Mucosa of rectum (tissue), 2 donors: ENCODE measurements at regions not wholly inside any gene's neighbourhood (a gene's known extent, or its start where the extent isn't known, plus 50 kb on each side); places are given as distances from the start of the nearest gene placed in this dataset.
"Not testable (repeated sequence)": the region's sequence is repeated elsewhere in the genome, so short reads cannot be mapped to it uniquely, and the experiment has no call there.

Experiments
- H3K27ac ChIP-seq, 2 donors: one replicate each; pipeline ENCODE4 v1.7.0; 2013; ENCODE audit warnings: inconsistent platforms in 2 of 2, low read depth in 2 of 2, low read length in 2 of 2
- H3K27me3 ChIP-seq, 2 donors: one replicate each; pipeline ENCODE4 v1.7.0; 2013; ENCODE audit warnings: low read length in 2 of 2; ENCODE audit not compliant: control insufficient read depth in 2 of 2, insufficient read depth in 2 of 2
- H3K36me3 ChIP-seq, 2 donors: one replicate each; pipeline ENCODE4 v1.7.0; 2013; ENCODE audit warnings: low read length in 2 of 2; ENCODE audit not compliant: control insufficient read depth in 2 of 2, insufficient read depth in 2 of 2
- H3K4me1 ChIP-seq, 2 donors: one replicate each; pipeline ENCODE4 v1.7.0; 2013; ENCODE audit warnings: low read length in 2 of 2, mild to moderate bottlenecking in 1 of 2; ENCODE audit not compliant: control insufficient read depth in 2 of 2, insufficient read depth in 2 of 2
- H3K4me3 ChIP-seq, 2 donors: one replicate each; pipeline ENCODE4 v1.7.0; 2013; ENCODE audit warnings: low read length in 2 of 2
- H3K9ac ChIP-seq, 2 donors: one replicate each; pipeline ENCODE4 v1.7.0; 2013; ENCODE audit warnings: low read length in 2 of 2, low read depth in 1 of 2, mild to moderate bottlenecking in 1 of 2
- H3K9me3 ChIP-seq, 2 donors: one replicate each; pipeline ENCODE4 v1.7.0; 2013; ENCODE audit warnings: low read length in 2 of 2; ENCODE audit not compliant: control insufficient read depth in 2 of 2
- donor health status: healthy.
- donor health status: Normal muscosa, but diverticular disease.

DNA sequence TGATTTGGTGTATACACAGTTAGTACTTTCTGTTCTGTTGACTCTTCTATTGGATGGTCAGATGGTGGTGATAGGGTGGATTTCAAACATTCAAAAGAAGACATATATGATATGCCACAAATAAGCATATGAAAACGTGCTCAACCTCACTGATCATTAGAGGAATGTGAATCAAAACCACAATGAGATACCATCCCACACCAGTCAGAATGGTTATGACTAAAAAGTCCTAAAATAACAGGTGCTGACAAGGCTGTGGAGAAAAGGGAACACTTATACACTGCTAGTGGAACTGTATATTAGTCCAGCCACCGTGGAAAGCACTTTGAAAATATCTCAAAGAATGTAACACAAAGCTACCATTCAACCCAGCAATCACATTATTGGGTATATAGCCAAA, 425.5 kb downstream of the C12orf50 start:
- H3K9me3 ChIP-seq: no peaks in the 10 kb centered on the region

DNA sequence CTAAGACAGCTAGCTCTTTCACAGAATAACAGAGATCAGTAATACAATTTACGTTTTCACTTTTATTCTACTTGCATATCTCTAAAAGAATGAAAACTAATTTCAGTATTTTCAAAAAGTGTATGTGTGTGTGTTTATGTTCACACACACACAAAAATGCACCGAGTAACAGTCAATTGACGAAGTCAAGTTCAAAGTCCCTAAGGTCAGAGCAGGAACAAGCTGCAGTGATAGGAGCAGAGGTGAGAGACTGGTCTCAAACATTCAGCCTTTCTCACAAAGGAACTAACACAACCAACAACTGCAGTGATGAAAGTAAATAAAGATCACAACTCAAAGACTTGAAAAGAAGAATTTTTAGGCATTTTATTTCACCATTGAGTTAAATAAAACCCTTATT, 429.7 kb downstream of the C12orf50 start:
- H3K36me3 ChIP-seq: no peaks in the 10 kb centered on the region
- H3K9ac ChIP-seq: no peak overlapping the region
- no peaks in the 10 kb centered on the region for H3K4me1 ChIP-seq
- no peak overlapping the region for H3K27ac ChIP-seq
- no peak overlapping the region for H3K4me3 ChIP-seq
- H3K27me3 ChIP-seq: no peaks in the 10 kb centered on the region
- no peaks in the 10 kb centered on the region for H3K9me3 ChIP-seq

More for the DNA sequence above, 425.5 kb downstream of the C12orf50 start:
- no peak overlapping the region for H3K4me3 ChIP-seq
- no peak overlapping the region for H3K27ac ChIP-seq
- no peaks in the 10 kb centered on the region for H3K27me3 ChIP-seq
- no peaks in the 10 kb centered on the region for H3K4me1 ChIP-seq
- no peak overlapping the region for H3K9ac ChIP-seq
- no peaks in the 10 kb centered on the region for H3K36me3 ChIP-seq

DNA sequence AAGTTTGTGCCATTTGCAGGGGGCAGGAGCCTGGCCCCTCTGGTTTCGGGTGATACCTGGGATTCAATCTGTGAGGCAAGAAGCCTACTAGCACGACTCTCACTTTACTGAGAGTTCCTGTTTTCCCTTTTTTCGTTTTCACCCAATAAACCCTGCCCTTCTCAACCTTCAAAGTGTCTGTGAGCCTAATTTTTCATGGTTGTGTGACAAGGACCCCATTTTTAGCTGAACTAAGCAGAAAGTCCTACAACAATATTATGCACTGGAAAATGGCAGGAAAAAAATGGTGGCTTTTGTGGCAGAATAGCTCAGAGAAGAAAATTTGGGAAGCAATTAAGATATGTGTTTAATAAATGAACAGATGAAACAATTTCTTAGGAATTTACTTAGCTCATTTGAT, 432.1 kb downstream of the C12orf50 start:
- H3K9me3 ChIP-seq: no peaks in the 10 kb centered on the region
- H3K27me3 ChIP-seq: no peaks in the 10 kb centered on the region
- no peaks in the 10 kb centered on the region for H3K36me3 ChIP-seq
- H3K9ac ChIP-seq: no peak overlapping the region
- no peak overlapping the region for H3K4me3 ChIP-seq
- H3K4me1 ChIP-seq: no peaks in the 10 kb centered on the region
- H3K27ac ChIP-seq: no peak overlapping the region

DNA sequence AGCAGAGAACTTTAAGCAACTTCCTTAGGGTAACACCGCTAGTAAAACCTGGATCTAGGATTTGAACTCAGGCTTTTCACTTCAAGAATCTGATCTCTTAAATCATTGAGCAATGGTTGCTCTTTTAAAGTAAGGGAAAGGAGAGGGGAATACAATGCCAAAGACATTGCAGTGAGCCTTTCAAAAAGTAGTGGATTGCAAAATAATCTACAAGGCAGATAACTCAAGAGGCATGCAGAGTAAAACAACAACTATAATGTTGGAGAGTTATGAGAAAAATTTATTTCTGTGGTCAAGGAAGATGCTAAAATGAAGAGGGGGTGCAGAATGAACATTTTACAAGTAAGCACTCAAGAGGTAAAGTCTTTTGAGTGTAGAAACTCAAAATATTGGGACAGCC, 432.6 kb downstream of the C12orf50 start:
- no peak overlapping the region for H3K27ac ChIP-seq
- H3K9me3 ChIP-seq: no peaks in the 10 kb centered on the region
- no peaks in the 10 kb centered on the region for H3K27me3 ChIP-seq
- H3K4me3 ChIP-seq: no peak overlapping the region
- H3K9ac ChIP-seq: no peak overlapping the region
- H3K4me1 ChIP-seq: no peaks in the 10 kb centered on the region
- no peaks in the 10 kb centered on the region for H3K36me3 ChIP-seq

DNA sequence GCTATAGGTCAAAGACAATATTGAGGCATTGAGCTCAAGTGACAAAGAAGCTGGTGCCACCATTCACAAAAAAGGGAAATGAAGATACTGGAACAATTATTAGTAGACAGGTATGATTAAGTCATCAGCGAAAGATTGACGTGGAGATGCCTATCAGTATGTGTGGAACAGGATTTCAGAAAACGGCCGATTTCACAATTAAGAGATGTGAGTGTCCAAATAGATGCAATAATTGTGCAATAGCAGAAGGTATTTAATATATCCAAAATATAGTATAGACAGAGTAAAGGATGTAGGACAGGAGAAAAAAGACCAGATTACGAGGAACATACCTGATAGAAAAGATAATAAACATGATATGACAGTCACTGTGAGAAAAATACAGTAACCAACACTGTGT, 433.1 kb downstream of the C12orf50 start:
- Histone ChIP-seq H3K36me3 (no peaks in the 10 kb centered on the region), H3K4me1 (no peaks in the 10 kb centered on the region), H3K27ac (no peak overlapping the region), H3K4me3 (no peak overlapping the region), H3K9ac (no peak overlapping the region), H3K9me3 (no peaks in the 10 kb centered on the region), H3K27me3 (no peaks in the 10 kb centered on the region)

DNA sequence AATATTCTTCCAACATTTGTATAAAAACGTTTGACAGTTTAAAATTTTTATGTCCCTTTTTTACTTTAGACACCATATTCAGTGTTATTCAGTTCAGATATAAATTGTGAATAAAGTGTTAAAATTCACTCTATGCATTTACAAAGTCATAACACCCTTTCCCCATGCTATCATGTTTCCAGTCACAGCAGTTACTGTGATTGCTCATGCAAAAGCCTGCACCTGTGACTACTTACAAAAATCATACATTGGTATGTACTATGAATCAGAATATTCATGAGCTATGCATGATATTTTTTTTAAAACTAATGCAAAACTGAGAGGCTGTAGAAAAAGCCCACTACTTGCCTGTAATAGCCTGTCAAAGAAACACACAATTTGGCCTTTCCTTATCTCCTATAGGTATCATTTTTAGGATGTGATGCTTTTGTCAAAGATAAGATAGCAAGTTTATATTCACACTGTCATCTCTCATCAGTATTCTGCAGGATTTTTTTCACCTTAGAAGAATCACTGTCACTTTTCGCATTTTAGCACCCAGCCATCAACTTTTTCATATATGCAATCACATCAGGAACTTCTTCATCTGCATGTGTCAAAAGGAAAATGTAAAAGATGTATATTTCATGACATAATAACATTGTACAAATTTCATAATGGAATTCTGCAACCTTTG, 443.2 kb downstream of the C12orf50 start:
- Histone ChIP-seq H3K27me3 (no peaks in the 10 kb centered on the region), H3K9me3 (no peaks in the 10 kb centered on the region), H3K4me1 (no peaks in the 10 kb centered on the region), H3K4me3 (no peak overlapping the region), H3K9ac (no peak overlapping the region), H3K27ac (no peak overlapping the region), H3K36me3 (no peaks in the 10 kb centered on the region)

DNA sequence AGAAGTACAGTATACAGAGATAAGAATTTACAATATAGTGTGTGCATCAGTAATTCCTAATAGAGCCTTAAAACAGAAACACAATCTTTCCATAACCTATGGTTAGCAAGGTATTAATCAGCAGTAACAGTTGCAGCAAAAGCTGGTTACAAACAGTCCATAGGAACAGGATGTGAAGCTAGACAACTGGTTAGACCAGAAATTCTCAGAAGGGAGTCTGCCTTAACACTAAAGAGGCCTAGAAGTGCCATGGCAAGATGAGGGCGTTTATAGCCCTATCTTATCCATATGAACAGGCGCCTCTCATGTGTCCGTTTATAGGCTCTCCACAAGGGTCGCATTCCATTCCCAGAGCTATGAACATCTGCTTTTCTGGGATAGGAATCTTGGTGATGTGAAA, 450.1 kb downstream of the C12orf50 start:
- not testable (repeated sequence) for H3K4me3 ChIP-seq, H3K9me3 ChIP-seq, H3K27me3 ChIP-seq, H3K27ac ChIP-seq, H3K36me3 ChIP-seq, H3K4me1 ChIP-seq, H3K9ac ChIP-seq

DNA sequence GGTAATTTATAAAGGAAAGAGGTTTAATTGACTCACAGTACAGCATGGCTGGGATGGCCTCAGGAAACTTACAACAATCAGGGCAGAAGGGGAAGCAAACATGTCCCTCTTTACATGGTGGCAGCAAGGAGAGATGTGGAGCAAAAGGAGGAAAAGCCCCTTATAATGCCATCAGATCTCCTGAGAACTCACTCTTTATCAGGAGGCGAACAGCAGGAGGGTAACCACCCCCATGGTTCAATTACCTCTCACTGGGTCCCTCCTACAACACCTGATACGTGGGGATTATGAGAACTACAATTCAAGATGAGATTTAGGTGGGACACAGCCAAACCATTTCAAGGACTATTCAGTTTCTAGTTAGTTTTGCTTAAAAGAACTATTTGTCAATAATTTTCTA, 453.3 kb downstream of the C12orf50 start:
- H3K27ac ChIP-seq: no peak overlapping the region
- H3K9ac ChIP-seq: no peak overlapping the region
- H3K27me3 ChIP-seq: no peaks in the 10 kb centered on the region
- no peak overlapping the region for H3K4me3 ChIP-seq
- H3K9me3 ChIP-seq: no peaks in the 10 kb centered on the region
- no peaks in the 10 kb centered on the region for H3K4me1 ChIP-seq
- H3K36me3 ChIP-seq: no peaks in the 10 kb centered on the region

DNA sequence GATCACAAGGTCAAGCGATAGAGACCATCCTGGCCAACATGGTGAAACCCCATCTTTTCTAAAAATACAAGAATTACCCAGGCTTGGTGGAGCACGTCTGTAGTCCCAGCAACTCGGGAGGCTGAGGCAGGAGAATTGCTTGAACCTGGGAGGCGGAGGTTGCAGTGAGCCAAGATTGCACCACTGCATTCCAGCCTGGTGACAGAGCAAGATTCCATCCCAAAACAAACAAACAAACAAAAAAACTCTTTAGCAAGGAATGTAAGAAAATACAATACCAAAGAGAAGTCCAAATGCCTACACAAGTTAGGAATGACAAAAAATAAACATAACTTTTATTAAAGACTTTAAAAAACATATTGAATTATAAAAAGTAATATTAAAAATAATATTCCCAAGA, 462.3 kb downstream of the C12orf50 start:
- H3K27me3 ChIP-seq, H3K4me1 ChIP-seq, H3K27ac ChIP-seq, H3K9ac ChIP-seq, H3K4me3 ChIP-seq, H3K36me3 ChIP-seq, H3K9me3 ChIP-seq: not testable (repeated sequence)

DNA sequence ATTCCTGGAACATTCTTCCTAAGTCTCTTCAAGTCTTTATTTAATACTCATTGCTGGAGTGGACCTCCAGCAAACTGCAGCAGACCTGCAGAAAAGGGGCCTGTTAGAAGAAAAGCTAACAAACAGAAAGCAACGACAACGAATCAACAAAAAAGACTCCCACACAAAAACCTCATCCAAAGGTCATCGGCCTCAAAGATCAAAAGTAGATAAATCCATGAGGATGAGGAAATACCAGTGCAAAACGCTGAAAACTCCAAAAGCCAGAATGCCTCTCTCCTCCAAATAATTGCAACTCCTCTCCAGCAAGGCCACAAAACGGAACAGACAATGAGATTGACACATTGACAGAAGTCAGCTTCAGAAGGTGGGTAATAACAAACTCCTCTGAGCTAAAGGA, 472.2 kb downstream of the C12orf50 start:
- H3K36me3 ChIP-seq: no peaks in the 10 kb centered on the region
- H3K9me3 ChIP-seq: no peaks in the 10 kb centered on the region
- H3K4me3 ChIP-seq: no peak overlapping the region
- no peaks in the 10 kb centered on the region for H3K27me3 ChIP-seq
- no peak overlapping the region for H3K27ac ChIP-seq
- no peak overlapping the region for H3K9ac ChIP-seq
- no peaks in the 10 kb centered on the region for H3K4me1 ChIP-seq

DNA sequence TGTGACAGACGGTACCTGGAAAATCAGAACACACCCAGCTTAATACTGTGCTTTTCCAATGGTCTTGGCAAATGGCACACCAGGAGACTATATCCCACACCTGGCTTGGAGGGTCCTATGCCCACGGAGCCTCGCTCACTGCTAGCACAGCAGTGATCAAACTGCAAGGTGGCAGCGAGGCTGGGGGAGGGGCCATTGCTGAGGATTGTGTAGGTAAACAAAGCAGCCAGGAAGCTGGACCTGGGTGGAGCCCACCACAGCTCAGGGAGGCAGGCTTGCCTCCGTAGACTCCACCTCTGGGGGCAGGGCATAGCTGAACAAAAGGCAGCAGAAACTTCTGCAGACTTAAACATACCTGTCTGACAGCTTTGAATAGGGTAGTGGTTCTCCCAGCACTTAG, 498.0 kb downstream of the C12orf50 start:
- H3K9ac ChIP-seq, H3K9me3 ChIP-seq, H3K4me3 ChIP-seq, H3K27me3 ChIP-seq, H3K36me3 ChIP-seq, H3K4me1 ChIP-seq, H3K27ac ChIP-seq: not testable (repeated sequence)
